Colonic mucosa (tissue), 4 donors: ENCODE measurements at regions not wholly inside any gene's neighbourhood (a gene's known extent, or its start where the extent isn't known, plus 50 kb on each side); places are given as distances from the start of the nearest gene placed in this dataset.

Experiments used
- DNase-seq: peaks from one replicate; pipeline ENCODE4 v3.0.0-alpha.2; 2020
- H3K27ac ChIP-seq: fragments of 200-600 bp; one replicate; pipeline ENCODE4 v1.8.0; 2021
- H3K27me3 ChIP-seq: fragments of 200-600 bp; one replicate; pipeline ENCODE4 v1.8.0; 2021
- H3K36me3 ChIP-seq: fragments of 200-600 bp; one replicate; pipeline ENCODE4 v1.8.0; 2021
- H3K4me1 ChIP-seq: fragments of 200-600 bp; one replicate; pipeline ENCODE4 v1.8.0; 2021; ENCODE audit warnings: mild to moderate bottlenecking
- H3K4me3 ChIP-seq: fragments of 200-600 bp; one replicate; pipeline ENCODE4 v1.8.0; 2021
- H3K9ac ChIP-seq, 2 donors: one replicate each; pipeline ENCODE4 v1.7.0; 2013; ENCODE audit warnings: control low read depth in 2 of 2, low read depth in 2 of 2, low read length in 2 of 2
- H3K9me3 ChIP-seq: fragments of 200-600 bp; one replicate; pipeline ENCODE4 v1.8.0; 2021
- CTCF ChIP-seq: fragments of 200-600 bp; IDR thresholded peaks from one replicate; pipeline ENCODE4 v1.8.0; 2022; ENCODE audit warnings: antibody characterized with exemption, mild to moderate bottlenecking
- intact Hi-C: fragments of 100-400 bp; cut with DNase I; formaldehyde crosslinking; loops from one replicate; pipeline ENCODE4 v1.14.1; 2022
- donor health status: healthy.
- donor health status: DM: no; HTN: no; CAD: no.
- donor health status: DM: no; HTN: no; CAD: no.

- no peaks in the 10 kb centered on the region for H3K4me1 ChIP-seq
- no peak for TF ChIP-seq CTCF
- no peak for DNase-seq
Observed at GRCh38 chr7:118298771-118299170, 74.3 kb downstream of the ANKRD7 start.

GRCh38 chr7:118300177-118300576 is 75.7 kb downstream of the ANKRD7 start:
- Histone ChIP-seq H3K4me3 (no peak overlapping the region), H3K27ac (no peak overlapping the region)
- intact Hi-C loops = no loop called here

More at GRCh38 chr7:118298771-118299170, 74.3 kb downstream of the ANKRD7 start:
- Histone ChIP-seq H3K27ac (no peak overlapping the region), H3K4me3 (no peak overlapping the region), H3K9ac (no peak overlapping the region), H3K36me3 (no peaks in the 10 kb centered on the region), H3K27me3 (no peaks in the 10 kb centered on the region), H3K9me3 (no peaks in the 10 kb centered on the region)
- intact Hi-C loops = no loop called here

GRCh38 chr7:118304100-118304499 is 79.6 kb downstream of the ANKRD7 start:
- TF ChIP-seq CTCF = no peak
- H3K4me1 ChIP-seq = no peaks in the 10 kb centered on the region
- no peaks in the 10 kb centered on the region for H3K9me3 ChIP-seq
- intact Hi-C loops = no loop called here
- no peak overlapping the region for H3K9ac ChIP-seq
- no peaks in the 10 kb centered on the region for H3K27me3 ChIP-seq
- H3K36me3 ChIP-seq = no peaks in the 10 kb centered on the region
- no peak for DNase-seq
- H3K4me3 ChIP-seq = no peak overlapping the region
- no peak overlapping the region for H3K27ac ChIP-seq

More at GRCh38 chr7:118300177-118300576, 75.7 kb downstream of the ANKRD7 start:
- TF ChIP-seq CTCF = no peak
- H3K9me3 ChIP-seq = no peaks in the 10 kb centered on the region
- no peak for DNase-seq
- H3K9ac ChIP-seq = no peak overlapping the region
- no peaks in the 10 kb centered on the region for H3K4me1 ChIP-seq
- H3K36me3 ChIP-seq = no peaks in the 10 kb centered on the region
- no peaks in the 10 kb centered on the region for H3K27me3 ChIP-seq

GRCh38 chr7:118305671-118306070 is 81.2 kb downstream of the ANKRD7 start:
- Histone ChIP-seq H3K4me1 (no peaks in the 10 kb centered on the region), H3K27ac (no peak overlapping the region), H3K27me3 (no peaks in the 10 kb centered on the region), H3K36me3 (no peaks in the 10 kb centered on the region), H3K9me3 (no peaks in the 10 kb centered on the region), H3K9ac (no peak overlapping the region), H3K4me3 (no peak overlapping the region)
- DNase-seq = no peak
- intact Hi-C loops = no loop called here
- no peak for TF ChIP-seq CTCF

- Histone ChIP-seq H3K4me1 (no peaks in the 10 kb centered on the region), H3K9me3 (no peaks in the 10 kb centered on the region), H3K4me3 (no peak overlapping the region), H3K27ac (no peak overlapping the region), H3K36me3 (no peaks in the 10 kb centered on the region), H3K27me3 (no peaks in the 10 kb centered on the region), H3K9ac (no peak overlapping the region)
- DNase-seq = no peak
- intact Hi-C loops = no loop called here
- no peak for TF ChIP-seq CTCF
Observed at GRCh38 chr7:118306771-118307170, 82.3 kb downstream of the ANKRD7 start.
